HG03060 (cell line): ENCODE measurements at regions not wholly inside any gene's neighbourhood (a gene's known extent, or its start where the extent isn't known, plus 50 kb on each side); places are given as distances from the start of the nearest gene placed in this dataset.
"Not testable (repeated sequence)": the region's sequence is repeated elsewhere in the genome, so short reads cannot be mapped to it uniquely, and the experiment has no call there.

Experiments
- ATAC-seq: cut with Tn5 transposase; IDR thresholded peaks from one replicate; pipeline ENCODE4 v1.9.1; 2021; ENCODE audit warnings: low read depth, moderate number of reproducible peaks; ENCODE audit not compliant: unreplicated experiment

DNA sequence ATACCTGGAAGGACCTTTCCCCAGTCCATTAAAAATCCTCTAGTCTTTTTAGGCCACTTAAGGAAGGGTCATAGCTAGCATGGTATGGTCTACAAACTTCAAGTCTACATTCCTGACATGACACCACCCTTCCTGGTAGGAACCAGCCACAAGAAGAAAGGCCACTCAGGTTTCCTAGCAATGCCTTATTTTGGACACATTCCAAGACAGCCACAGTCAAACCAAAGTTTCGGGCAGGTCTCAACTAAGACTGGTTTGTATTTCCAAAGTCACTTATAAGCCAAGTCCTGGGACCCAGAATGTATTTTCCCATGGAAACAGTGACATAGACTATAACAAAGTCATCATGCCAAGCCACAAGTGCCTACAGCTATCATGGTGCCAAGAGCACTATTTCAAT, 50.6 kb upstream of the SLC44A3 start:
- ATAC-seq: no peak

DNA sequence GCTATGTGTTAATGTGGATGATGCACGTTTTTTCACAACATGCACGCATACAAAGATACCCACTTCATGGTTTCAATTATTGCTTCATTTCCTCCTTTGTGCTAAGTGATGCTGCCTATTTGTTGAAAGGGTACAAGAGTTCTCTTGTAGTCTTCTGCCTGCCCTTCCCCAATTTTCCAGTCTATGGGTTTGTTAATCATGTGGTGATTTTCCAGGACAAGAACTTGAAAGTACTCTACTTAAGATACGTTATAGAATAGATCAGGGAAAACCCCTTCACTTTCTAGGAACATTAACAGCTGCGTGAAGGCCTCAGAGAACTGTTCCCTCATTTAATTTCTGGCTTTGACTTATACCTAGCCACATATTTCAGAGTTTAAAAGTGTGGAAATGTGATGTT, 52.1 kb upstream of the SLC44A3 start:
- no peak for ATAC-seq

GRCh38 chr1:94765958-94766357, 54.2 kb upstream of the SLC44A3 start:
- ATAC-seq: no peak

- ATAC-seq: no peak
Measured at GRCh38 chr1:94759188-94759587, 61.0 kb upstream of the SLC44A3 start.

- ATAC-seq: no peak
Measured at GRCh38 chr1:94757931-94758330, 62.2 kb upstream of the SLC44A3 start.

GRCh38 chr1:94755675-94756074, 64.5 kb upstream of the SLC44A3 start:
- ATAC-seq: no peak

DNA sequence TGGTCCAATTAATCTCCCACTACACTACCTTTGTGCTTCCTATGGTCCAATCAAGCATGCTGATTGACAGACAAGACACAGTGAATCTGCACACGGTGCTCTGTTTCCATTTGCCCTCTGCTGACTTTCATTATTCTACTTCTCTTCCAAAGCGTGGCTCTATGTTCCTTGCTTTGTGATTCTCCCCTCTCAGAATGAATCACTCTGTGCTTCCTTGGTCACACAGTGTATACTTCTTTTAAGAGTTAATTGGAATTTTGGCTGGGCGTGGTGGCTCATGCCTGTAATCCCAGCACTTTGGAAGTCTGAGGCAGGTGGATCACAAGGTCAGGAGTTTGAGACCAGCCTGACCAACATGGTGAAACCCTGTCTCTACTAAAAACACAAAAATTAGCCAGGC, 65.1 kb upstream of the SLC44A3 start:
- ATAC-seq: not testable (repeated sequence)

DNA sequence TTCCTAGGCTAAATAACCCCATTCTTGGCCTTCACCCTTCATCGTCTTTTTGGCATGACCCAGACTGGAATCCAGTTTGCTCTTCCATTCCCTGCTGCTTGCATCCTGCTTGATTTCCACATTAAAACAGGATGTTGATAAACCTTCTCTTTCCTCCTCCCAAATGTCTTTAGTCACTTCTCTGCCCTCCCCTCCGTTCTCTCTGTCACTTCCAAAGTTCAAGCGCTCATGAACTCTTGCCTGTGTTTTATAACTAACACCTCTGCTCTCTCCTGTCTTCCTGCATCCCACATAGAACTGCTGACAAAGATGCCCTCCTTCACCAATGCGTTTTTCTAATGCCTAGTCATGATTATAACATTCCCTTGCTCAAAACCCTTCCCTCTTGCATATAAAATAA, 65.6 kb upstream of the SLC44A3 start:
- no peak for ATAC-seq

DNA sequence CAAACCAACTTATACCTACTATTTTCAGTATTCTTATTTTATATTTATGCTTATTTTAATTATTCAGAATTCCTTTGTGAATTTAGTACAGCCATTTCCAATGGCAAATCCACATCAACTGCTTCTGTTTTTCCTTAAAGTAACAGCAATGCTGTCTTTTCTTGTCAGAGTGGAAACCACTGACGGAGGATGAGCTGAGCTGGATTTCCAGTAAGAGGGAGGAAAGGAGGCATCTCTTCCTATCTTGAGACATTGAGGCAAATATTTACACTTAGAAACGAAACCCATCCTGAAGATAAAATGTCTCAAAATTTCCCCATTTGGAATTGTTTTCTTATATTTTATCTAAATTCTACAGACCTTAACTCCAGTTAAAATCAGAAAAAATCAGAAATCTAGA, 66.1 kb upstream of the SLC44A3 start:
- ATAC-seq: no peak

GRCh38 chr1:94753171-94753972, 66.8 kb upstream of the SLC44A3 start:
- ATAC-seq: no peak

DNA sequence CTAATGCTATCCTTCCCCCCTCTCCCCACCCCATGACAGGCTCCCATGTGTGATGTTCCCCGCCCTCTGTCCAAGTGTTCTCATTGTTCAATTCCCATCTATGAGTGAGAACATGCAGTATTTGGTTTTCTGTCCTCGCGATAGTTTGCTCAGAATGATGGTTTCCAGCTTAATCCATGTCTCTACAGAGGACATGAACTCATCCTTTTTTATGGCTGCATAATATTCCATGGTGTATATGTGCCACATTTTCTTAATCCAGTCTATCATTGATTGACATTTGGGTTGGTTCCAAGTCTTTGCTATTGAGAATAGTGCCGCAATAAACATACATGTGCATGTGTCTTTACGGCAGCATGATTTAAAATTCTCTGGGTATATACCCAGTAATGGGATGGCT, 68.7 kb upstream of the SLC44A3 start:
- not testable (repeated sequence) for ATAC-seq

DNA sequence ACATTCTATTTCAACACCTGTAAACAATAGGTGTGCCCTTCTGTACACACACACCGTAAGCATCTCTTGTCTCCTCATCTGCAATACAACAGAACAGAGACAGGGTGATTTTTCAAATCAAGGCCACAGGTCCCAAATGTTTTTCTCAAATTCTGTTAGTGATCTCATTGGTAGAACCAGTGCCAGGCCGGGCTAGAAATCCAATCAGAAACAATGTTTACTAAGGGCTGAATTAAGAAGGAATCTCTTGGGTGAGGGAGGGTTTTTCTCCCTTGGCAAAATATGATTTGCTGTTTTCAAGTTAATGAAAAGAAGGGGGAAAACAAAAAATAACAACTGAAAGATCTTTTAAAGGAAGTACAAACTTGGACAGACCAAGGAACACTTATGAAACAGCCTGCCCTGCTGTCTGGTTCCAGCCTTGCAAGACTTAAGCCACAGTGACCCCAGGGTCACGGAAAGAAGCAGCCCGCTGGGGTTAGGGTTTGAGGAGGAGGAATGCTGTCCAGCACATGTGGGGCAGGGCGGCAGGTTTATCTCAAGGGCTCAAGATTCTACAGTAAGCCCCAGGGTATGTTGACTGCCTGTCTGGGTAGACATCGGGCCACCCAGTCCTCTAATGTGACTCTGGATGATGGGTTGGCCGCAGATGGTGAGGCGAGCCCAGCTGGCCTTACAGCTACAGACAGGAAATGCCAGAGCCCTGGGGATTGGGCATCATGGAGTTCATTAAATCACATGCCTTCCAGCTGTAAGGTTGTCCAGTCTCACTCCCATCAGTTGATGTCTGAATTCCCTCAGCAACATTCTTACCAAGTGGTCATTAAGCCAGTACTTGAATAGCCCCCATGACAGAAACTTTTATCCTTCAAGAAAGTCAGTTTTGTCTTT, 73.3 kb upstream of the SLC44A3 start:
- ATAC-seq: no peak

GRCh38 chr1:94745742-94746141, 74.4 kb upstream of the SLC44A3 start:
- no peak for ATAC-seq

DNA sequence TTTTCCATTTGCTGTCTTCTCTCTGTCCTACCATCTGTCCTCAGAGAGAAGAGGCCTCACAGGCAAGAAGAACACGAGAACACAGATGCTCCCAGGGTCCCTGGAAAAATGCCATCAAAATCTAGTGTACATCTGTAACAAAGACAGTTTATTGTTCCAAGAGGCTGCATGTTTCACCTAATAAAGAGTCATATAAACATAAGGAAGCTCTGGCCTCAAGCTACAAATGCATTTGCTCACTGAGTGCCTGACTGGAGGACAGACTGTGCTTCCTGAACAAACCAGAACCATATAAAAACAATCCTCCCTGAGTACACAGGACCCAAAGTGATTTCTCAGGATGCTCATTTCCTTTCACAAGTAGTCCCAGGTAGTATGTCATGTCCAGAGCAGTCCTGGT, 76.3 kb upstream of the SLC44A3 start:
- ATAC-seq: no peak

DNA sequence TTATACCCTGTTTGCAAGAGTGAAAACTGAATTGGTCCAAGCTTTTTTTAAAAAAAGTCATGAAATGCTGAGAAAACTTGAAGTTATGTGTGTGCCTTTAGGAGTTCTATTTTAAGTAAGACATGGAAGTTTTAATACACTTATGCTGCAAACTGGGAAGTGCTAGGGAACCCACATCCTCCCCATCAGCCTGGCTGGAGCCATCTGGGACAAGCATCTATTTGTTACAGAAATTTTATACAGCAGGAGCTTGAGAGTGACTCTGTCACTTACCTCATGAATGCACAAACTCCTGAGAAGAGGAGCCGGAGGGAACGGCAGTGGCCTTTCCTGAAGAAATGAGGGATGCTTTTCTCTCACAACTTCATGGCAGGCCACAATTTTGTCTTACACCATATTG, 78.2 kb upstream of the SLC44A3 start:
- ATAC-seq: no peak

- no peak for ATAC-seq
Measured at GRCh38 chr1:94741510-94741909, 78.6 kb upstream of the SLC44A3 start.

DNA sequence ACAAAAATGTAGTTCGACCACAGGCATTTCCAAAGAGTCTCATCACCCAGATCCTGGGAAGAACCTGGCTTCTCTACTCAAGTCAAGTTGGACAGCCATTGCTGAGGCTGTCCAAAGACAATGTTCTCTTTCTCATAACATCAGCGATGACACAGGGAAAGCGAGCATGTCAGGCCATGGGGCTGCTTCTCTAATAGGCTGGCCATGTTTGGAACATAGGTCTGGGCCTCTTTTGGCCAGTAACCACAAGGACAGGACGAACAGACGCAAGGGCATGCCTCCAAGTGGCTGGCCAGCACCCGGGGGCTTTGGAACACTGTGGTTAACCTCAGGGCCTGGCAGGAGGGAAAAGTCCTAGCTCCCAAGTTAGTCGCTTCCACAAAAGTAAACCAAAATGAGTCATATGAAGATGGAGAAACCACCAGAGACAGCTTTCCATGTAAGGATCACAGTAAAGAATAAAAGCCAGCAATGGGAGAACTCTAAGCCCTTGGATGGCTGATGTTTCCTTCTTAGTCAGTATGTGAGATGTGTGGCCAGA, 80.6 kb upstream of the SLC44A3 start:
- no peak for ATAC-seq

DNA sequence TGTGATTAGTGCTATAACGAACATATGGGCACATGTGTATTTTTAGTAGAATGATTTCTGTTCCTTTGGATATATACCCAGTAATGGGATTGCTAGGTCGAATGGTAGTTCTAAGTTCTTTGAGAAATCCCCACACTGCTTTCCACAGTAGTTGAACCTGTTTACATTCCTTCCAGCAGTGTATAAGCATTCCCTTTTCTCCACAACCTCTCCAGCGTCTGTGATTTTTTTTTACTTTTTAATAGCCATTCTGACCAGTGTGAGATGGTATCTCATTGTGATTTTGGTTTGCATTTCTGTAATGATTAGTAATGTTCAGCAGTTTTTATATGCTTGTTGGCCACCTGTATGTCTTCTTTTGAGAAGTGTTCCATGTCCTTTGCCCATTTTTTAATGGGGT, 81.8 kb upstream of the SLC44A3 start:
- ATAC-seq: no peak

- no peak for ATAC-seq
Measured at GRCh38 chr1:94737124-94737998, 82.8 kb upstream of the SLC44A3 start.

GRCh38 chr1:94736549-94736948, 83.6 kb upstream of the SLC44A3 start:
- no peak for ATAC-seq

GRCh38 chr1:94736073-94736472, 84.1 kb upstream of the SLC44A3 start:
- no peak for ATAC-seq
